ENCODE measurements at regions not wholly inside any gene's neighbourhood (a gene's known extent, or its start where the extent isn't known, plus 50 kb on each side); places are given as distances from the start of the nearest gene placed in this dataset.
A peak's percentile ranks its signal among the peaks of the same experiment; 100 is the strongest.

- H3K27me3 ChIP-seq (ENCODE audit: insufficient read depth, low read length): no peaks in the 10 kb centered on the region
- H3K9me3 ChIP-seq (ENCODE audit: low read length): no peaks in the 10 kb centered on the region
- H3K4me1 ChIP-seq (ENCODE audit: insufficient read depth, low read length): peaks cover 6% of the 10 kb centered on the region
- H3K36me3 ChIP-seq (ENCODE audit: insufficient read depth, low read length): no peaks in the 10 kb centered on the region
- no peak overlapping the region for H3K4me3 ChIP-seq (ENCODE audit: low read length)
- H2AFZ ChIP-seq (ENCODE audit: low read depth, low read length): no peak overlapping the region
Observed at GRCh38 chr2:157043786-157044185, 213.7 kb upstream of the GALNT5 start.

DNA sequence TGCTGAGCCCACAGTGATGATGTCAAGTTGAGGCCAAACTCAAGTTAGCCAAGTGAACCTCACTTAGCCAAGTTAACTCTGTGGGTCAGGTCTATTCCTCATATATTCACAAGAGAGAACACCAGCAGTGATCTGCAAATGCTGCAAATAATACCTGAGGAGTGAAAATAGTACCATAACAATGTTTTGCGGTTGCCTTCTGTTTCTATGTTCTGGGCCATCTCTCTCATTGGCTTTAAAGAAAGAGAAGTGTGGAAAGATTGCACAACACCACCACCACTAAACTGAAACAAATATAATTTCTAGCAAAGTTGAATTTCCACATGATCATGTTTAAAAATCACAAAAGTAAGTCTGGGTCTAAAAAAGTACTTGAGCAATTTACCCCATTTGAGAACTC is 211.1 kb upstream of the GALNT5 start:
- no peaks in the 10 kb centered on the region for H3K27me3 ChIP-seq (ENCODE audit: insufficient read depth, low read length)
- no peaks in the 10 kb centered on the region for H3K9me3 ChIP-seq (ENCODE audit: low read length)
- H3K36me3 ChIP-seq (ENCODE audit: insufficient read depth, low read length): no peaks in the 10 kb centered on the region
- H2AFZ ChIP-seq (ENCODE audit: low read depth, low read length): no peak overlapping the region
- H3K4me3 ChIP-seq (ENCODE audit: low read length): no peak overlapping the region
- H3K4me1 ChIP-seq (ENCODE audit: insufficient read depth, low read length): peaks cover 6% of the 10 kb centered on the region

DNA sequence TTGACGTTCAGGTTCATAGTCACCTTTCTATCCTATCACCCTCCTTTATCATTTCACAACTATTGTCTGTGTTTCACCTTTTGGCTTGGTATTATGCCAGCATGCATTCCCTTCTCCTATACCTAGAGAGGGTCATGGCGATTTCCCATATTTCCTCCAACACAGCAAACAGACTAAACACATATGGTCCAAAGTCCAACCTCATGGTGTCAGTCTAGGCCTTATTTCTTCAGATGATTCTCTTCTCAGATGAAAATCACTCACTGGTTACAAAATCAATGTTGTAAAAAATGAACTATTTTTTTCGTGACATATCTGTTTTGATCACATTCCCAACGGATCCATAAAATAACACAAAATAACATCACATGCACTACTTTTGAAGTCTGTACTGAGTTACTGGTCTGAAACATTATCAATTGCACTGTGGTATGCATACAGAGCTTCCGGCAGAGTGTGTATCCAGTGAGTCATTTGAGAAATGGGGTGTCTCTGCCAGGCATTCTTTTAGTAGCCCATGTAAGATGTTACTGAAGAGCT is 204.8 kb upstream of the GALNT5 start:
- Histone ChIP-seq H3K4me1 (ENCODE audit: insufficient read depth, low read length) (peaks cover 5% of the 10 kb centered on the region), H3K4me3 (ENCODE audit: low read length) (no peak overlapping the region), H3K9me3 (ENCODE audit: low read length) (no peaks in the 10 kb centered on the region), H3K27me3 (ENCODE audit: insufficient read depth, low read length) (no peaks in the 10 kb centered on the region), H3K36me3 (ENCODE audit: insufficient read depth, low read length) (no peaks in the 10 kb centered on the region), H2AFZ (ENCODE audit: low read depth, low read length) (no peak overlapping the region)

- Histone ChIP-seq H3K27me3 (ENCODE audit: insufficient read depth, low read length) (no peaks in the 10 kb centered on the region), H3K4me3 (ENCODE audit: low read length) (no peak overlapping the region)
Observed at GRCh38 chr2:157053876-157054275, 203.6 kb upstream of the GALNT5 start.

DNA sequence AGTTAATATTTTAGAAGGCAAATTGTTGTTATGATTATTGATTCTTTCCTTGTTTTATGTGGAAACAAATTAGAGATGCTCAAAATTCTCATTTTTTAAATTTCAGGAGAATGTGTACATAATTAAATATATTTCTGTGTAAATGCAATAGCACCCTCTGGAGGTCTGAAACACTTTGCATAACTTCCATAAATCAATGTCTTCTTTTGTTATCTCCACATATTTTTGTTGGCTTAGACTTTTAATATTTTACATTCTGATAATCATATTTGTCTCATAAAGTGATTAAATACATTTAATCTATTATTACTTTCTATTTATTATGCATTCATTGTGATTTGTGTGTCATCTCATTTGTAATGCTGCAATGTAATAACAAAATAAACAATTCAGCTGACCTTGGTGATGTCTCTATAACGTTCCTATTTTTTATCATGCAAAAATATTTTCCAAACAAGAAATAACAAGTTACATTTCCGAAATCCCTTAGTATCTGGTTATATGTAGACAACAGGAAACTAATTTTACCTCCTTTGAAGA is 201.8 kb upstream of the GALNT5 start:
- Histone ChIP-seq H3K9me3 (ENCODE audit: low read length) (no peaks in the 10 kb centered on the region), H3K4me1 (ENCODE audit: insufficient read depth, low read length) (peaks cover 10% of the 10 kb centered on the region), H3K27me3 (ENCODE audit: insufficient read depth, low read length) (no peaks in the 10 kb centered on the region), H2AFZ (ENCODE audit: low read depth, low read length) (no peak overlapping the region), H3K4me3 (ENCODE audit: low read length) (no peak overlapping the region), H3K36me3 (ENCODE audit: insufficient read depth, low read length) (no peaks in the 10 kb centered on the region)

More at GRCh38 chr2:157053876-157054275, 203.6 kb upstream of the GALNT5 start:
- Histone ChIP-seq H3K9me3 (ENCODE audit: low read length) (no peaks in the 10 kb centered on the region), H3K36me3 (ENCODE audit: insufficient read depth, low read length) (no peaks in the 10 kb centered on the region), H3K4me1 (ENCODE audit: insufficient read depth, low read length) (peaks cover 8% of the 10 kb centered on the region), H2AFZ (ENCODE audit: low read depth, low read length) (peak overlapping the region; percentile 48)

GRCh38 chr2:157056200-157056676 is 201.3 kb upstream of the GALNT5 start:
- Histone ChIP-seq H3K9me3 (ENCODE audit: low read length) (no peaks in the 10 kb centered on the region), H2AFZ (ENCODE audit: low read depth, low read length) (no peak overlapping the region), H3K36me3 (ENCODE audit: insufficient read depth, low read length) (no peaks in the 10 kb centered on the region), H3K4me3 (ENCODE audit: low read length) (no peak overlapping the region), H3K27me3 (ENCODE audit: insufficient read depth, low read length) (no peaks in the 10 kb centered on the region), H3K4me1 (ENCODE audit: insufficient read depth, low read length) (peaks cover 14% of the 10 kb centered on the region)

DNA sequence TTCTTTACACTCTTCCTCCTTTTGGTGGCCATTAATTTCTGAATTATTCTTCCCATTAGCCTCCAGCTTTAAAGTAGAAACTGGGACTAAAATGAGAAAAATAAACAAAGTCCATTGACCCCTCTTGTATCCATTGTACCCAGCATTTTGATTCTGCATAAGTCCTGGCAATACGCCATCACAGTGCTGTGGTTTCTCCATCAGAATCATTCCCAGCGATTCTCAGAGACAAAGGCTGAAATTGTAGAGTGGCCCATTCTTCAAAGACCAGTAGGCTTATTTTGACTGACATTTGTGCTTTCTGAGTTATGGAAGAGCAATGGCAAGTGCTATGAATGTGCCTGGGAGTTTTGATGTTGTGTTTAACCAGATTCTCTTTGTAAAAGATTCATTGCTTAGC is 199.3 kb upstream of the GALNT5 start:
- peak overlapping the region; percentile 4 for H2AFZ ChIP-seq (ENCODE audit: low read depth, low read length)
- no peaks in the 10 kb centered on the region for H3K36me3 ChIP-seq (ENCODE audit: insufficient read depth, low read length)
- no peaks in the 10 kb centered on the region for H3K9me3 ChIP-seq (ENCODE audit: low read length)
- no peaks in the 10 kb centered on the region for H3K27me3 ChIP-seq (ENCODE audit: insufficient read depth, low read length)
- peaks cover 9% of the 10 kb centered on the region for H3K4me1 ChIP-seq (ENCODE audit: insufficient read depth, low read length)
- H3K4me3 ChIP-seq (ENCODE audit: low read length): no peak overlapping the region

GRCh38 chr2:157059036-157059435 is 198.5 kb upstream of the GALNT5 start:
- Histone ChIP-seq H3K36me3 (ENCODE audit: insufficient read depth, low read length) (no peaks in the 10 kb centered on the region), H3K4me3 (ENCODE audit: low read length) (no peak overlapping the region), H2AFZ (ENCODE audit: low read depth, low read length) (no peak overlapping the region), H3K27me3 (ENCODE audit: insufficient read depth, low read length) (no peaks in the 10 kb centered on the region), H3K9me3 (ENCODE audit: low read length) (no peaks in the 10 kb centered on the region), H3K4me1 (ENCODE audit: insufficient read depth, low read length) (peaks cover 9% of the 10 kb centered on the region)

GRCh38 chr2:157061799-157062198 is 195.7 kb upstream of the GALNT5 start:
- Histone ChIP-seq H2AFZ (ENCODE audit: low read depth, low read length) (no peak overlapping the region), H3K9me3 (ENCODE audit: low read length) (no peaks in the 10 kb centered on the region), H3K36me3 (ENCODE audit: insufficient read depth, low read length) (no peaks in the 10 kb centered on the region)

GRCh38 chr2:157067562-157067961 is 189.9 kb upstream of the GALNT5 start:
- Histone ChIP-seq H3K9me3 (ENCODE audit: low read length) (no peaks in the 10 kb centered on the region), H3K27me3 (ENCODE audit: insufficient read depth, low read length) (no peaks in the 10 kb centered on the region), H3K36me3 (ENCODE audit: insufficient read depth, low read length) (no peaks in the 10 kb centered on the region), H3K4me1 (ENCODE audit: insufficient read depth, low read length) (no peaks in the 10 kb centered on the region), H3K4me3 (ENCODE audit: low read length) (no peak overlapping the region), H2AFZ (ENCODE audit: low read depth, low read length) (no peak overlapping the region)

More at GRCh38 chr2:157061799-157062198, 195.7 kb upstream of the GALNT5 start:
- Histone ChIP-seq H3K27me3 (ENCODE audit: insufficient read depth, low read length) (no peaks in the 10 kb centered on the region), H3K4me1 (ENCODE audit: insufficient read depth, low read length) (peaks cover 9% of the 10 kb centered on the region), H3K4me3 (ENCODE audit: low read length) (no peak overlapping the region)

DNA sequence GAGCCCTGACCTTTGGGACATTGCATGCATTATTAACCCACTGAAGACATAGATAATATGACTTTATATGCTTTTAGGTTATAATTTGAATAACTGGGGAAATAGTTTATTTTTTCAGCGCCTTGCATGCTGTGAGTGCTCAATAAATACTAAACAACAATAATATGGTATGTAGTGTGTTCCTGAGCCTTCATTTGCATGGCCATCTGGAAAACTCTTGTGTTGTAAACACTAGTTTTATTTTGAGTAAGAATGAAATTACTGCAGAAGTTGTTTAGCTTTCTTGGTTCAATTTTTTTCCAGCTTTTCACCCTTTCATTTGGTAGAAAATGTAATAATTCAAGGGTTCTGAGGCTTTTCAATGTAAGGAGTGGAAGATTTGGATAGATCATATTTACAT is 189.3 kb upstream of the GALNT5 start:
- no peak overlapping the region for H3K4me3 ChIP-seq (ENCODE audit: low read length)
- H2AFZ ChIP-seq (ENCODE audit: low read depth, low read length): peak overlapping the region; percentile 36
- H3K36me3 ChIP-seq (ENCODE audit: insufficient read depth, low read length): no peaks in the 10 kb centered on the region
- H3K9me3 ChIP-seq (ENCODE audit: low read length): no peaks in the 10 kb centered on the region
- H3K27me3 ChIP-seq (ENCODE audit: insufficient read depth, low read length): no peaks in the 10 kb centered on the region
- H3K4me1 ChIP-seq (ENCODE audit: insufficient read depth, low read length): no peaks in the 10 kb centered on the region

GRCh38 chr2:157075924-157076323 is 181.6 kb upstream of the GALNT5 start:
- peaks cover 34% of the 10 kb centered on the region for H3K4me1 ChIP-seq (ENCODE audit: insufficient read depth, low read length)
- no peaks in the 10 kb centered on the region for H3K9me3 ChIP-seq (ENCODE audit: low read length)
- H2AFZ ChIP-seq (ENCODE audit: low read depth, low read length): no peak overlapping the region
- no peak overlapping the region for H3K4me3 ChIP-seq (ENCODE audit: low read length)
- no peaks in the 10 kb centered on the region for H3K27me3 ChIP-seq (ENCODE audit: insufficient read depth, low read length)
- no peaks in the 10 kb centered on the region for H3K36me3 ChIP-seq (ENCODE audit: insufficient read depth, low read length)

DNA sequence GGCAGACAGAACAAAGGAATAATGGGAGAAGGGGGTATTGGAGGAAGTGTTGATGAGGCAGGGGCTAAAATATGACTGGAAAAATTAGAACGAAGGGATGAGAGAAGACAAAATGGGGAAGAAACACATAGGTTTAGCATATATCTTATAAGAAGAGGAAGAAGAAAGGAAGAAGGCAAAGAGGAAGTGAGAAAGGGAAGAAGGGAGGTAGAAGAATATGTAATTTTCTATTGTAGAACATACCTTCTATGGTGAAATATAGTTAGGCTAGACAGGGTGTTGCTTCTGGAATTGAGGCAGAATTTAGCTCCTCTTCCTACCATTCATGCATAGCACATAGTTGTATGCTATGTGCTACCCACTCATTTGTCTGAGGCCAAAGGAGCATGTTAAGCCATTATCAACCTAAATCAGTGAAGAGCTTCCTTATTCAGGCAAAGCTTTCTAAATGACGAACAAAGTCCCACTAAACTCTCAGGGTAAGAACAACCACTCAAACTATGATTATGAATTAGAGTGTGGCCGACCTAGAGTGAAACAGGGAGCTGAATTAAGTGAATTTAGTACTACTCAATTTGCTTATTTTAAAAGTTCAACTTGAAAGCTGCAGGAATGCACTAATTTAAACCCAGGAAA is 180.9 kb upstream of the GALNT5 start:
- Histone ChIP-seq H2AFZ (ENCODE audit: low read depth, low read length) (no peak overlapping the region), H3K36me3 (ENCODE audit: insufficient read depth, low read length) (no peaks in the 10 kb centered on the region), H3K27me3 (ENCODE audit: insufficient read depth, low read length) (no peaks in the 10 kb centered on the region), H3K4me1 (ENCODE audit: insufficient read depth, low read length) (peaks cover 34% of the 10 kb centered on the region), H3K4me3 (ENCODE audit: low read length) (no peak overlapping the region), H3K9me3 (ENCODE audit: low read length) (no peaks in the 10 kb centered on the region)

Data from neuron (in vitro differentiated cells).